ENCODE measurements at regions not wholly inside any gene's neighbourhood (a gene's known extent, or its start where the extent isn't known, plus 50 kb on each side); places are given as distances from the start of the nearest gene placed in this dataset.
"Not testable (repeated sequence)": the region's sequence is repeated elsewhere in the genome, so short reads cannot be mapped to it uniquely, and the experiment has no call there.

GRCh38 chr18:43830303-43830702, 553.0 kb upstream of the SYT4 start:
- no peak for DNase-seq

GRCh38 chr18:43830947-43831346, 553.7 kb upstream of the SYT4 start:
- no peaks in the 10 kb centered on the region for H3K9me3 Mint-ChIP-seq

More at GRCh38 chr18:43830303-43830702, 553.0 kb upstream of the SYT4 start:
- no peak overlapping the region for H3K27ac Mint-ChIP-seq
- H3K4me3 Mint-ChIP-seq, result no peak overlapping the region
- no peaks in the 10 kb centered on the region for H3K27me3 Mint-ChIP-seq
- no peak for ATAC-seq
- ChIA-PET CTCF (no interaction called here), POLR2A (no interaction called here)
- H3K9me3 Mint-ChIP-seq, result no peaks in the 10 kb centered on the region
- H3K4me1 Mint-ChIP-seq (ENCODE audit: low read depth), result no peaks in the 10 kb centered on the region
- H3K36me3 Mint-ChIP-seq (ENCODE audit: low read depth), result no peaks in the 10 kb centered on the region
- intact Hi-C loops (cut with micrococcal nuclease), result no loop called here
- TF ChIP-seq CTCF (IDR thresholded peaks at IDR 0.05), result no peak

DNA sequence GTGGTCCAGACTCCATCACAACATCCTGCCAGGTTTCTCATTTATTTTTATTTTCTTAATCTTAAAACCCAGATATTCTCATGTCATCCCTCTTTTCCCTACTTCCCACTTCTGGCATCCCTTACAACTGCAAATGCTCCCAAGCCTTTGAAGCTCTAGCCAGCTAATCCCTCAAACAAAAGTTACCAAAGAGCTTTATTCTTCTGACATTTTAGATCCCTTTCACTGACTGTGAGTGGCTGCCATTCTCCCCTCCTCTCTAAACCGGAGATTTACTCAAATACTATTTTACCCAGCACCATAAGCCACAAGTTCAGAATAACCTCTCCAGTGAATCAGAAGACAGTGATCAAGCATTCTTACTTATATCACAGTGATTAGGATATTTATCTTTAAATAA, 569.0 kb upstream of the SYT4 start:
- intact Hi-C loops (cut with micrococcal nuclease), result no loop called here
- H3K36me3 Mint-ChIP-seq (ENCODE audit: low read depth), result no peaks in the 10 kb centered on the region
- ATAC-seq (no peak), DNase-seq (no peak)
- H3K27ac Mint-ChIP-seq, result no peak overlapping the region
- no peak for TF ChIP-seq CTCF (IDR thresholded peaks at IDR 0.05)
- no peaks in the 10 kb centered on the region for H3K27me3 Mint-ChIP-seq
- H3K4me1 Mint-ChIP-seq (ENCODE audit: low read depth), result no peaks in the 10 kb centered on the region
- CTCF ChIA-PET, result no interaction called here
- H3K4me3 Mint-ChIP-seq, result no peak overlapping the region
- peaks cover 3% of the 10 kb centered on the region for H3K9me3 Mint-ChIP-seq
- POLR2A ChIA-PET, result no interaction called here

More at GRCh38 chr18:43830947-43831346, 553.7 kb upstream of the SYT4 start:
- POLR2A ChIA-PET, result no interaction called here
- no peaks in the 10 kb centered on the region for H3K36me3 Mint-ChIP-seq (ENCODE audit: low read depth)
- ATAC-seq, result no peak
- H3K4me1 Mint-ChIP-seq (ENCODE audit: low read depth), result no peaks in the 10 kb centered on the region
- intact Hi-C loops (cut with micrococcal nuclease), result no loop called here
- H3K27me3 Mint-ChIP-seq, result no peaks in the 10 kb centered on the region
- no peak overlapping the region for H3K27ac Mint-ChIP-seq
- CTCF ChIA-PET, result no interaction called here
- no peak for DNase-seq
- H3K4me3 Mint-ChIP-seq, result no peak overlapping the region
- TF ChIP-seq CTCF (IDR thresholded peaks at IDR 0.05), result no peak

DNA sequence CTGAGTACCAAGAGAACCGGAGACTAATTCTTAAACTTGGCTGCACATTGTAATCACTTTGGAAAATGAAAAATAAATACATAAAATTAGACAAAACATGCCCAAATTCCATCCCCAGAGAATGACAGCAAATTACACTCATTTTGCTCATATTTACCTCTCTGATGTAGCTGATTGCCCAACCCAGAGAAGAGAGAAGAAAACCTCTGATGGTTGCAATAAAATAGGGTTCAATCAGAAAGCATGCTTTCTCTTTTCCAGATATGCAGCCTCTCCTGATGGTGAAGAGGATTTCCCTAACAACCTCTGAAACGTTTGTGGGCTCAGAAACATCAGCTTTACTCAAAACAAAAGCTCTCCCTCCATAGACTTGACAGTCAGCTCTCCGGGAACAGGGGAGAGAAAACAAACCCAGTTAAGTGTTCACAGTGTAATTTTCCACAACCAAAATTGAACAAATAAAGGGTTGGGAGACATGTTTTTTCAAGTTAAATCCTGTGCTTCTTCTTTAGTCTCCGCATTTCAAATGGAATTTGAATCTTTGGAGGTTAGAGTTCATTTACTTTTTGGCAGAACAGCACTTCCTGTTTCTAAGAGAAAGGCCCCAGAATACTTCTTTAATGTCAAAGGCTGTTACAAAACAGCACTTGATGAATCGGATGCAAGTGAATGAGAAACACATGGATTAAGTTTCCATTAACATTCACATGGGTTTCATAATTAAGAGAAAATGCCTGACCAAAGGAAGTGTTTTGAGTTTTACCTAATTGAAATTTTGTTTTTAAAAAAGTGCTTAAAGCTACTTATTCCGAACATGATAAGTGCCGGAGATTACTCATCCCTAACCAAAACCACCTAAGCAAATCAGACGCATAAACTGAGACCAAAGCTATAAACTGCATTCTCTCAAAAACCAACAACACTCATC, 570.1 kb upstream of the SYT4 start:
- DNase-seq, result no peak
- Mint-ChIP-seq H3K27ac (no peak overlapping the region), H3K4me3 (no peak overlapping the region), H3K9me3 (peaks cover 3% of the 10 kb centered on the region), H3K36me3 (ENCODE audit: low read depth) (no peaks in the 10 kb centered on the region), H3K4me1 (ENCODE audit: low read depth) (no peaks in the 10 kb centered on the region), H3K27me3 (no peaks in the 10 kb centered on the region)
- intact Hi-C loops (cut with micrococcal nuclease), result no loop called here
- TF ChIP-seq CTCF (IDR thresholded peaks at IDR 0.05), result no peak
- ChIA-PET POLR2A (no interaction called here), CTCF (no interaction called here)
- no peak for ATAC-seq

DNA sequence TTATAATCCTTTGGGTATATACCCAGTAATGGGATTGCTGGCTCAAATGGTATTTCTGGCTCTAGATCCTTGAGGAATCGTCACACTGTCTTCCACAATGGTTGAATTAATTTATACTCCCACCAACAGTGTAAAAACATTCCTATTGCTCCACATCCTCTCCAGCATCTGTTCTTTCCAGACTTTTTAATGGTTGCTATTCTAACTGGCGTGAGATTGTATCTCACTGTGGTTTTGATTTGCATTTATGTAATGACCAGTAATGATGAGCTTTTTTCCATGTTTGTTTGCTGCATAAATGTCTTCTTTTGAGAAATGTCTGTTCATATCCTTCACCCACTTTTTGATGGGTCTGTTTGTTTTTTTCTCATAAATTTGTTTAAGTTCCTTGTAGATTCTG, 572.5 kb upstream of the SYT4 start:
- H3K4me1 Mint-ChIP-seq (ENCODE audit: low read depth); DNase-seq; H3K27me3 Mint-ChIP-seq; intact Hi-C loops (cut with micrococcal nuclease); POLR2A ChIA-PET; H3K36me3 Mint-ChIP-seq (ENCODE audit: low read depth); H3K4me3 Mint-ChIP-seq; ATAC-seq; H3K9me3 Mint-ChIP-seq; CTCF ChIA-PET; H3K27ac Mint-ChIP-seq: not testable (repeated sequence)

Measured in activated CD8-positive, alpha-beta T cell treated with anti-CD3 and anti-CD28 coated beads for 36 hours (primary cell).